ENCODE measurements at regions not wholly inside any gene's neighbourhood (a gene's known extent, or its start where the extent isn't known, plus 50 kb on each side); places are given as distances from the start of the nearest gene placed in this dataset.

DNA sequence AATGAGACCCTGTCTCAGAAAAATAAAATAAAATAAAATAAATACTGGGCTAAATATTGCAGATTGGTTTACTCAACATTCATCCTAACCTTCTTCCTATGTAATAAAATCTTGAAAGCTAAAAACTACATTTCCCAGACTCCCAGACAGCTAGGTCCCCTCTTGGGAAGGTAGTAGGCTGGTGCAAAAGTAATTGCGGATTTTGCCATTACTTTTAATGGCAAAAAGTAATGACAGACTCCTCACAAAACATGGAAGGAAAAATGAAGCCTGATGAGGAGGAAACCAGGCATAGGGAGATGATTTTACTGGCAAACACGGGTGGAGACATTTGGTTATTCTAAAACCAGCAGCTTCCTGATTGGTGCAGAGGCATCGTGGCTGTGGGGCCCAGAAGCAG is 70.6 kb upstream of the E2F3 start:
- Histone ChIP-seq H3K9me2 (ENCODE audit: insufficient read depth) (no peaks in the 10 kb centered on the region), H3K27ac (ENCODE audit: low read depth, low read length) (no peak overlapping the region), H3K9me3 (ENCODE audit: control insufficient read depth in 1 of 2, insufficient read depth in 1 of 2, low read depth in 1 of 2, low read length in 2 of 2) (no peaks in the 10 kb centered on the region), H4K20me1 (ENCODE audit: insufficient read depth) (no peaks in the 10 kb centered on the region), H3K4me2 (ENCODE audit: low read length) (no peak overlapping the region), H3K4me3 (replicated peaks in 1 of 2; ENCODE audit: low read depth in 1 of 2, low read length in 2 of 2) (no peak overlapping the region), H3K9ac (ENCODE audit: low read length) (no peak overlapping the region), H3K27me3 (ENCODE audit: insufficient read depth, low read length) (no peaks in the 10 kb centered on the region), H3K36me3 (ENCODE audit: control insufficient read depth in 1 of 2, insufficient read depth in 2 of 2, low read length in 2 of 2) (no peaks in the 10 kb centered on the region), H3K4me1 (ENCODE audit: control insufficient read depth in 1 of 2, insufficient read depth in 2 of 2, low read length in 2 of 2) (no peaks in the 10 kb centered on the region), H3K79me2 (ENCODE audit: insufficient read depth, low read length) (no peaks in the 10 kb centered on the region), H2AFZ (ENCODE audit: low read depth, low read length, poor library complexity, severe bottlenecking) (no peak overlapping the region)
- TF ChIP-seq EZH2phosphoT487 (IDR thresholded peaks at IDR 0.05; ENCODE audit: borderline replicate concordance) (no peak), SIN3A (IDR thresholded peaks at IDR 0.05; ENCODE audit: low read depth) (no peak)
- ATAC-seq (no peak), DNase-seq (ENCODE audit: low read depth, low spot score) (no peak)
- ChIA-PET RAD21 (ENCODE audit: low non-redundant PET in 1 of 2, low total read pairs in 2 of 2, uncharacterized antibody in 2 of 2, unreplicated experiment in 2 of 2) (no interaction called here), POLR2A (no interaction called here), CTCF (no interaction called here)
- BruUV-seq (replicated peaks), result no TSS peak
- intact Hi-C loops (cut with micrococcal nuclease), result no loop called here

DNA sequence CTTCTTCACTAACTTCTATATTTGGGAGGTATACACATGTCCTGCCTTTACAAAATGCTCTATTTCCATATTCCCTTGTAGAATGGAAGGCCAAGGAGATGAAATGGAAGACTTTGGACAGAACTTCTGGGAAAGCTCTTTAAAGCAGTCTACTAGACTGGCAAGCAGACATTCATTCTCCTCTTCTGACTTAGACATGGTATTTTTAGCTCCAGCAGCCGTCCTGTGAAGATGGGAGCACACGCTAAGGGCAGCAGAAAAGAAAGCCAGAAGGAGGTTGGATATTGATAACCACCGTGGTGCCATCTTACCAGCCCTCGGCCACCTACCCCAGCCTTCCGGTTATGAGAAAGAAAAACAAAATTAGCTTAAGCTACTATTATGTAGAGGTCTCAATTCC is 70.1 kb upstream of the E2F3 start:
- Histone ChIP-seq H3K27ac (ENCODE audit: low read depth, low read length) (no peak overlapping the region), H3K79me2 (ENCODE audit: insufficient read depth, low read length) (no peaks in the 10 kb centered on the region), H3K9me3 (ENCODE audit: control insufficient read depth in 1 of 2, insufficient read depth in 1 of 2, low read depth in 1 of 2, low read length in 2 of 2) (no peaks in the 10 kb centered on the region), H3K4me3 (replicated peaks in 1 of 2; ENCODE audit: low read depth in 1 of 2, low read length in 2 of 2) (no peak overlapping the region), H3K36me3 (ENCODE audit: control insufficient read depth in 1 of 2, insufficient read depth in 2 of 2, low read length in 2 of 2) (no peaks in the 10 kb centered on the region), H3K4me2 (ENCODE audit: low read length) (no peak overlapping the region), H2AFZ (ENCODE audit: low read depth, low read length, poor library complexity, severe bottlenecking) (no peak overlapping the region), H3K9me2 (ENCODE audit: insufficient read depth) (no peaks in the 10 kb centered on the region), H3K9ac (ENCODE audit: low read length) (no peak overlapping the region), H3K4me1 (ENCODE audit: control insufficient read depth in 1 of 2, insufficient read depth in 2 of 2, low read length in 2 of 2) (no peaks in the 10 kb centered on the region), H4K20me1 (ENCODE audit: insufficient read depth) (no peaks in the 10 kb centered on the region), H3K27me3 (ENCODE audit: insufficient read depth, low read length) (no peaks in the 10 kb centered on the region)
- ATAC-seq, result no peak
- RAD21 ChIA-PET (ENCODE audit: low non-redundant PET in 1 of 2, low total read pairs in 2 of 2, uncharacterized antibody in 2 of 2, unreplicated experiment in 2 of 2), result no interaction called here
- DNase-seq (ENCODE audit: low read depth, low spot score), result no peak
- intact Hi-C loops (cut with micrococcal nuclease), result no loop called here
- CTCF ChIA-PET, result no interaction called here
- BruUV-seq (replicated peaks), result no TSS peak
- TF ChIP-seq CBX3 (IDR thresholded peaks at IDR 0.05; ENCODE audit: low read depth) (no peak), RAD21 (IDR thresholded peaks at IDR 0.05; ENCODE audit: low read depth) (no peak)
- TF ChIP-seq, protein P1, sequence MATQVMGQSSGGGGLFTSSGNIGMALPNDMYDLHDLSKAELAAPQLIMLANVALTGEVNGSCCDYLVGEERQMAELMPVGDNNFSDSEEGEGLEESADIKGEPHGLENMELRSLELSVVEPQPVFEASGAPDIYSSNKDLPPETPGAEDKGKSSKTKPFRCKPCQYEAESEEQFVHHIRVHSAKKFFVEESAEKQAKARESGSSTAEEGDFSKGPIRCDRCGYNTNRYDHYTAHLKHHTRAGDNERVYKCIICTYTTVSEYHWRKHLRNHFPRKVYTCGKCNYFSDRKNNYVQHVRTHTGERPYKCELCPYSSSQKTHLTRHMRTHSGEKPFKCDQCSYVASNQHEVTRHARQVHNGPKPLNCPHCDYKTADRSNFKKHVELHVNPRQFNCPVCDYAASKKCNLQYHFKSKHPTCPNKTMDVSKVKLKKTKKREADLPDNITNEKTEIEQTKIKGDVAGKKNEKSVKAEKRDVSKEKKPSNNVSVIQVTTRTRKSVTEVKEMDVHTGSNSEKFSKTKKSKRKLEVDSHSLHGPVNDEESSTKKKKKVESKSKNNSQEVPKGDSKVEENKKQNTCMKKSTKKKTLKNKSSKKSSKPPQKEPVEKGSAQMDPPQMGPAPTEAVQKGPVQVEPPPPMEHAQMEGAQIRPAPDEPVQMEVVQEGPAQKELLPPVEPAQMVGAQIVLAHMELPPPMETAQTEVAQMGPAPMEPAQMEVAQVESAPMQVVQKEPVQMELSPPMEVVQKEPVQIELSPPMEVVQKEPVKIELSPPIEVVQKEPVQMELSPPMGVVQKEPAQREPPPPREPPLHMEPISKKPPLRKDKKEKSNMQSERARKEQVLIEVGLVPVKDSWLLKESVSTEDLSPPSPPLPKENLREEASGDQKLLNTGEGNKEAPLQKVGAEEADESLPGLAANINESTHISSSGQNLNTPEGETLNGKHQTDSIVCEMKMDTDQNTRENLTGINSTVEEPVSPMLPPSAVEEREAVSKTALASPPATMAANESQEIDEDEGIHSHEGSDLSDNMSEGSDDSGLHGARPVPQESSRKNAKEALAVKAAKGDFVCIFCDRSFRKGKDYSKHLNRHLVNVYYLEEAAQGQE (IDR thresholded peaks at IDR 0.05; ENCODE audit: low read depth), result no peak
- POLR2A ChIA-PET, result no interaction called here
